GM12878 (cell line): ENCODE measurements at regions not wholly inside any gene's neighbourhood (a gene's known extent, or its start where the extent isn't known, plus 50 kb on each side); places are given as distances from the start of the nearest gene placed in this dataset.

Experiments
- ATAC-seq: fragments of 200-7000 bp; cut with Tn5 transposase; 3 replicates; pipeline ENCODE4 v1.9.1; 2020; ENCODE audit warnings: mild to moderate bottlenecking, moderate library complexity
- BruUV-seq: library from RNA; stranded (reverse); fragments of 400-500 nt; replicated peaks from 2 replicates; lab custom pipeline; 2021; lab: Mats Ljungman, UMichigan
- CTCF ChIA-PET: fragments of 300-600 bp; sonication (Branson Sonifier 250); formaldehyde crosslinking; extraction: SDS; loops from one replicate; lab custom pipeline; 2021; ENCODE audit warnings: inconsistent platforms; lab: Yijun Ruan, JAX
- POLR2A ChIA-PET: fragments of 350-600 bp; formaldehyde crosslinking; extraction: SDS; loops from one replicate; lab custom pipeline; 2021; ENCODE audit warnings: inconsistent platforms; lab: Charles Lee
- RAD21 ChIA-PET: fragments of 300-600 bp; sonication (Branson Sonifier 250); formaldehyde crosslinking; loops from one replicate; lab custom pipeline; 2023; ENCODE audit warnings: antibody characterized with exemption; ENCODE audit not compliant: unreplicated experiment; lab: Charles Lee
- SMC1A ChIA-PET: fragments of 300-600 bp; sonication (Branson Sonifier 250); formaldehyde crosslinking; loops from one replicate; lab custom pipeline; 2023; ENCODE audit not compliant: unreplicated experiment, uncharacterized antibody; lab: Charles Lee
- DNase-seq: peaks from one replicate; pipeline ENCODE4 v3.0.0-alpha.2; 2011; ENCODE audit warnings: low read depth, low spot score
- FAIRE-seq: peaks from 3 replicates; lab custom pipeline; 2011; peaks lifted over from hg19 to GRCh38; lab: Jason Lieb, UNC
- H2AFZ ChIP-seq: 2 replicates; pipeline ENCODE4 v1.6.0; 2011; ENCODE audit warnings: low read depth, low read length, control low read depth; ENCODE audit not compliant: control insufficient read depth
- H3K27ac ChIP-seq: 2 replicates; pipeline ENCODE4 v1.5.1; 2011; ENCODE audit warnings: control low read depth; ENCODE audit not compliant: control insufficient read depth, insufficient read depth
- H3K27me3 ChIP-seq, 2 experiments: replicated peaks in 1 of 2; 2 replicates each; pipeline versions ENCODE4 v1.6.0 to v1.6.1; 2011; ENCODE audit warnings: low read length in 1 of 2; ENCODE audit not compliant: control insufficient read depth in 2 of 2, insufficient read depth in 2 of 2
- H3K36me3 ChIP-seq, 2 experiments: 2 replicates each; pipeline ENCODE4 v1.5.1; 2011; ENCODE audit warnings: low read length in 1 of 2; ENCODE audit not compliant: control insufficient read depth in 2 of 2, insufficient read depth in 2 of 2
- H3K4me1 ChIP-seq: 2 replicates; pipeline ENCODE4 v1.6.1; 2011; ENCODE audit warnings: mild to moderate bottlenecking, low read length, moderate library complexity, mixed read lengths; ENCODE audit not compliant: control insufficient read depth, insufficient read depth
- H3K4me2 ChIP-seq: 2 replicates; pipeline ENCODE4 v1.6.0; 2011; ENCODE audit warnings: control low read depth; ENCODE audit not compliant: control insufficient read depth, insufficient read depth
- H3K4me3 ChIP-seq: fragments of 200-600 bp; sonication (generic); 2 replicates; pipeline ENCODE4 v1.5.1; 2016
- H3K79me2 ChIP-seq: 2 replicates; pipeline ENCODE4 v1.6.0; 2011; ENCODE audit warnings: low read length; ENCODE audit not compliant: control insufficient read depth, insufficient read depth
- H3K9ac ChIP-seq: 2 replicates; pipeline ENCODE4 v1.8.0; 2011; ENCODE audit warnings: low read length, control low read depth, mixed read lengths; ENCODE audit not compliant: control insufficient read depth, insufficient read depth
- H3K9me3 ChIP-seq: replicated peaks from 3 replicates; pipeline ENCODE4 v1.5.1; 2011; ENCODE audit warnings: mild to moderate bottlenecking, low read length; ENCODE audit not compliant: control insufficient read depth, insufficient read depth
- H4K20me1 ChIP-seq: 2 replicates; pipeline ENCODE4 v1.6.0; 2011; ENCODE audit not compliant: control insufficient read depth, insufficient read depth
- EED ChIP-seq: sonication (generic); IDR thresholded peaks from 2 replicates; pipeline ENCODE4 v1.6.1; 2016; ENCODE audit warnings: antibody characterized with exemption, low read depth
- FOXM1 ChIP-seq: IDR thresholded peaks from 2 replicates; pipeline ENCODE4 v1.6.1; 2012; ENCODE audit warnings: low read depth, mild to moderate bottlenecking, inconsistent platforms, low read length, moderate library complexity
- HDGF ChIP-seq: fragments of 450-650 bp; IDR thresholded peaks from 2 replicates; pipeline ENCODE4 v1.6.1; 2016; ENCODE audit warnings: antibody characterized with exemption
- IRF4 ChIP-seq: IDR thresholded peaks from 2 replicates; pipeline ENCODE4 v1.6.1; 2011; ENCODE audit warnings: low read depth, low read length
- NRF1 ChIP-seq: conservative IDR thresholded peaks from 2 replicates; pipeline ENCODE4 v1.6.1; 2011; ENCODE audit warnings: mild to moderate bottlenecking, low read depth, low read length, improper control_type of control experiment
- PBX3 ChIP-seq: IDR thresholded peaks from 2 replicates; pipeline ENCODE4 v1.6.1; 2011; ENCODE audit warnings: mild to moderate bottlenecking, low read depth, low read length, moderate library complexity; ENCODE audit not compliant: insufficient replicate concordance
- POLR2AphosphoS2 ChIP-seq: IDR thresholded peaks from 2 replicates; pipeline ENCODE4 v1.6.1; 2011; ENCODE audit warnings: low read depth, mild to moderate bottlenecking, low read length, improper control_type of control experiment, moderate library complexity
- RB1 ChIP-seq: fragments of 450-650 bp; formaldehyde crosslinking; IDR thresholded peaks from 2 replicates; pipeline ENCODE4 v1.6.1; 2017; ENCODE audit warnings: mild to moderate bottlenecking, borderline replicate concordance
- RELB ChIP-seq: fragments of 450-650 bp; IDR thresholded peaks from 2 replicates; pipeline ENCODE4 v1.6.1; 2017; ENCODE audit warnings: low read depth, mild to moderate bottlenecking, moderate library complexity
- SMARCA5 ChIP-seq: fragments of 450-650 bp; IDR thresholded peaks from 2 replicates; pipeline ENCODE4 v1.6.1; 2017; ENCODE audit warnings: mild to moderate bottlenecking
- ZSCAN29 ChIP-seq: fragments of 450-650 bp; IDR thresholded peaks from 2 replicates; pipeline ENCODE4 v1.6.1; 2017; ENCODE audit warnings: mild to moderate bottlenecking, moderate library complexity
- ZZZ3 ChIP-seq: IDR thresholded peaks from 2 replicates; pipeline ENCODE4 v1.6.1; 2011; ENCODE audit warnings: low read depth; ENCODE audit not compliant: control insufficient read depth, insufficient read length
- WGBS: methylation state at CpG from one replicate; pipeline ENCODE4 v1.1.6; 2016; ENCODE audit warnings: low lambda C conversion rate; ENCODE audit not compliant: insufficient replicate concordance, insufficient coverage; ENCODE audit errors: missing lambda C conversion rate; 5-methylcytosine and 5-hydroxymethylcytosine counted together
- in situ Hi-C: fragments of 300-500 bp; cut with MboI; formaldehyde crosslinking; loops from 9 replicates; pipeline ENCODE4 v1.14.3; 2018; ENCODE audit warnings: mixed read lengths
- intact Hi-C: fragments of 100-400 bp; cut with micrococcal nuclease; formaldehyde crosslinking; loops from one replicate; pipeline ENCODE4 v1.14.2; 2022; ENCODE audit not compliant: unreplicated experiment
- TF ChIP-seq, protein P1 (sequence below): fragments of 450-650 bp; formaldehyde crosslinking; IDR thresholded peaks from 2 replicates; pipeline ENCODE4 v1.4.0; 2020; ENCODE audit warnings: mild to moderate bottlenecking, moderate library complexity
- TF ChIP-seq, protein P2 (sequence below): IDR thresholded peaks from 2 replicates; pipeline ENCODE4 v1.6.1; 2012; ENCODE audit warnings: mild to moderate bottlenecking, low read depth, low read length

GRCh38 chr17:27072885-27073284 lies 221.0 kb upstream of the WSB1 start:
- Histone ChIP-seq H3K9me3 (no peaks in the 10 kb centered on the region), H3K4me3 (no peak overlapping the region), H3K79me2 (no peaks in the 10 kb centered on the region), H3K4me2 (no peak overlapping the region), H2AFZ (no peak overlapping the region), H4K20me1 (no peaks in the 10 kb centered on the region), H3K27ac (no peak overlapping the region), H3K36me3 (no peaks in the 10 kb centered on the region), H3K9ac (no peak overlapping the region), H3K27me3 (no peaks in the 10 kb centered on the region), H3K4me1 (no peaks in the 10 kb centered on the region)
- DNase-seq (no peak), ATAC-seq (no peak), FAIRE-seq (no peak)
- SMC1A ChIA-PET: no interaction called here
- CTCF ChIA-PET: no interaction called here
- TF ChIP-seq PBX3 (no peak), EED (no peak), ZZZ3 (no peak), HDGF (no peak), RB1 (no peak), POLR2AphosphoS2 (no peak), FOXM1 (no peak), NRF1 (no peak), IRF4 (no peak), ZSCAN29 (no peak), RELB (no peak), SMARCA5 (no peak)
- TF ChIP-seq, protein P1, sequence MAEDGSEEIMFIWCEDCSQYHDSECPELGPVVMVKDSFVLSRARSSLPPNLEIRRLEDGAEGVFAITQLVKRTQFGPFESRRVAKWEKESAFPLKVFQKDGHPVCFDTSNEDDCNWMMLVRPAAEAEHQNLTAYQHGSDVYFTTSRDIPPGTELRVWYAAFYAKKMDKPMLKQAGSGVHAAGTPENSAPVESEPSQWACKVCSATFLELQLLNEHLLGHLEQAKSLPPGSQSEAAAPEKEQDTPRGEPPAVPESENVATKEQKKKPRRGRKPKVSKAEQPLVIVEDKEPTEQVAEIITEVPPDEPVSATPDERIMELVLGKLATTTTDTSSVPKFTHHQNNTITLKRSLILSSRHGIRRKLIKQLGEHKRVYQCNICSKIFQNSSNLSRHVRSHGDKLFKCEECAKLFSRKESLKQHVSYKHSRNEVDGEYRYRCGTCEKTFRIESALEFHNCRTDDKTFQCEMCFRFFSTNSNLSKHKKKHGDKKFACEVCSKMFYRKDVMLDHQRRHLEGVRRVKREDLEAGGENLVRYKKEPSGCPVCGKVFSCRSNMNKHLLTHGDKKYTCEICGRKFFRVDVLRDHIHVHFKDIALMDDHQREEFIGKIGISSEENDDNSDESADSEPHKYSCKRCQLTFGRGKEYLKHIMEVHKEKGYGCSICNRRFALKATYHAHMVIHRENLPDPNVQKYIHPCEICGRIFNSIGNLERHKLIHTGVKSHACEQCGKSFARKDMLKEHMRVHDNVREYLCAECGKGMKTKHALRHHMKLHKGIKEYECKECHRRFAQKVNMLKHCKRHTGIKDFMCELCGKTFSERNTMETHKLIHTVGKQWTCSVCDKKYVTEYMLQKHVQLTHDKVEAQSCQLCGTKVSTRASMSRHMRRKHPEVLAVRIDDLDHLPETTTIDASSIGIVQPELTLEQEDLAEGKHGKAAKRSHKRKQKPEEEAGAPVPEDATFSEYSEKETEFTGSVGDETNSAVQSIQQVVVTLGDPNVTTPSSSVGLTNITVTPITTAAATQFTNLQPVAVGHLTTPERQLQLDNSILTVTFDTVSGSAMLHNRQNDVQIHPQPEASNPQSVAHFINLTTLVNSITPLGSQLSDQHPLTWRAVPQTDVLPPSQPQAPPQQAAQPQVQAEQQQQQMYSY (CRISPR knock-in tag): no peak
- TF ChIP-seq, protein P2, sequence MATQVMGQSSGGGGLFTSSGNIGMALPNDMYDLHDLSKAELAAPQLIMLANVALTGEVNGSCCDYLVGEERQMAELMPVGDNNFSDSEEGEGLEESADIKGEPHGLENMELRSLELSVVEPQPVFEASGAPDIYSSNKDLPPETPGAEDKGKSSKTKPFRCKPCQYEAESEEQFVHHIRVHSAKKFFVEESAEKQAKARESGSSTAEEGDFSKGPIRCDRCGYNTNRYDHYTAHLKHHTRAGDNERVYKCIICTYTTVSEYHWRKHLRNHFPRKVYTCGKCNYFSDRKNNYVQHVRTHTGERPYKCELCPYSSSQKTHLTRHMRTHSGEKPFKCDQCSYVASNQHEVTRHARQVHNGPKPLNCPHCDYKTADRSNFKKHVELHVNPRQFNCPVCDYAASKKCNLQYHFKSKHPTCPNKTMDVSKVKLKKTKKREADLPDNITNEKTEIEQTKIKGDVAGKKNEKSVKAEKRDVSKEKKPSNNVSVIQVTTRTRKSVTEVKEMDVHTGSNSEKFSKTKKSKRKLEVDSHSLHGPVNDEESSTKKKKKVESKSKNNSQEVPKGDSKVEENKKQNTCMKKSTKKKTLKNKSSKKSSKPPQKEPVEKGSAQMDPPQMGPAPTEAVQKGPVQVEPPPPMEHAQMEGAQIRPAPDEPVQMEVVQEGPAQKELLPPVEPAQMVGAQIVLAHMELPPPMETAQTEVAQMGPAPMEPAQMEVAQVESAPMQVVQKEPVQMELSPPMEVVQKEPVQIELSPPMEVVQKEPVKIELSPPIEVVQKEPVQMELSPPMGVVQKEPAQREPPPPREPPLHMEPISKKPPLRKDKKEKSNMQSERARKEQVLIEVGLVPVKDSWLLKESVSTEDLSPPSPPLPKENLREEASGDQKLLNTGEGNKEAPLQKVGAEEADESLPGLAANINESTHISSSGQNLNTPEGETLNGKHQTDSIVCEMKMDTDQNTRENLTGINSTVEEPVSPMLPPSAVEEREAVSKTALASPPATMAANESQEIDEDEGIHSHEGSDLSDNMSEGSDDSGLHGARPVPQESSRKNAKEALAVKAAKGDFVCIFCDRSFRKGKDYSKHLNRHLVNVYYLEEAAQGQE: no peak
- in situ Hi-C loops: no loop called here
- no TSS peak for BruUV-seq
- RAD21 ChIA-PET: no interaction called here
- 0% methylated on average over 3 of the region's 3 CpGs for WGBS
- intact Hi-C loops: no loop called here
- POLR2A ChIA-PET: no interaction called here
